GM03348 (cell line): ENCODE measurements at regions not wholly inside any gene's neighbourhood (a gene's known extent, or its start where the extent isn't known, plus 50 kb on each side); places are given as distances from the start of the nearest gene placed in this dataset.
"Not testable (repeated sequence)": the region's sequence is repeated elsewhere in the genome, so short reads cannot be mapped to it uniquely, and the experiment has no call there.

Experiments used
- DNase-seq: peaks from one replicate; pipeline ENCODE4 v3.0.0; 2012; ENCODE audit warnings: low spot score

DNA sequence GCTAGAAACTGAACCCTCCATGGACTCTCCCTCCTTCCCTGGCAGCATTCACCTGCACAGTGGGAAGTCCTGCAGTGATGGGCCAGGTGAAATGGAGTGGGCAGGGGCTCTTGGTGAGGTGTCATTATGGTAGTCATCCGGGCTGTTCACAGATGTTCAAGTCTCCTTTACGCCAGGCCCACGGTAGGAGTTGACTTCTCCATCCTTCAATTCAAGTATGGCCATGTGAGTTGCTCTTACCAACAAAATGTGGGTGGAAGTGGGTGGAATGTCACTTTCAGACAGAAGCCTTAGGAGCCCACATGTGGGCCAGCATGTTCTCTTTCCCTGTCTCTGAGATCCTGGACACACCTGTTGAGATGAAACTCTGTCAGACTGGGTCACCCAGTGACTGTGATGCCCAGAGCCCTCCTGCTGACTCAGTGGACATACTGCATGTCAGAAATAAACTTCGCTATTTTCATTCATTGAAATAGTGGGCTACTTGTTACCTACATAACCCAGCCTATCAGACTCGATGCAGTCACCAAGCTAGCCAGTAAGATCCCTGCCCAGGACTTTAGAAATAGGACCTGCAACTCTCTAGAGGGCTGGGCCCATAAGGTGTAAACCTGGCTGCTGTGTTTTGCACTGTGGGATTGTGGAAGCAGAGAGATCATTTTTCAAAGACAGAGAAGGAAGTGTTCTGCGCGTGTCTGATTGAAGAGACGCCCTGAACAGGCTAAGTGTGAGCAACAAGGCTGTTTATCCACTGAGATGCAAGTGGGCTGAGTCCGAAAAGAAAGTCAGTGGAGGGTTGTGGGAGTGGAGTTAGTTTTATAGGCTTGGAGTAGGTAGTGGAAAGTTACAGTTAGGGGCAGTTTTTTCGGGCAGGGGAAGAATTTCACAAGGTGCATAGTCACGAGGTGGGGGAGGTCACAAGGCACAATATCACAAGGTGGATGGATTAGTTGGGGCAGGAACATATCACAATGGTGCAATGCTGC lies 174.4 kb downstream of the TRIM43 start:
- DNase-seq: not testable (repeated sequence)

DNA sequence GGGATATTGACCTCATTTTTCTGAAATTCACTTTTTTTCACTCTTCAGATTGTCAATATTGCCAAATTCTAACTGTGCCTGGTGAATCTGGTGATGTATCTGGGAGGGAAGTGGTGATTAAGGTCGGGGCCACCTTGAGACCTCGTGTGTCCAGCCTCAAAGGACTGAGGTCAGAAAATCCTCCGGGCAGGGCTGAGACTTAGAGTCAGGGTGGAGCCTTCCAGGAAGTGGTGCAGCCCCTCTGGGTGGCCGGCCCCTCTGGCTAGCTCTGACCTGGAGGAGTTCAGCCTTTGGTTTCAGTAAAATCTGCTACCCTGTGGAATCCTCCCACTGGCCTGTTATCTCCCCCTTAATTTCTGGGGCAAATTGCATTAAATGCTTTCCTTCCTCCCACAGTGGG lies 175.7 kb downstream of the TRIM43 start:
- not testable (repeated sequence) for DNase-seq

DNA sequence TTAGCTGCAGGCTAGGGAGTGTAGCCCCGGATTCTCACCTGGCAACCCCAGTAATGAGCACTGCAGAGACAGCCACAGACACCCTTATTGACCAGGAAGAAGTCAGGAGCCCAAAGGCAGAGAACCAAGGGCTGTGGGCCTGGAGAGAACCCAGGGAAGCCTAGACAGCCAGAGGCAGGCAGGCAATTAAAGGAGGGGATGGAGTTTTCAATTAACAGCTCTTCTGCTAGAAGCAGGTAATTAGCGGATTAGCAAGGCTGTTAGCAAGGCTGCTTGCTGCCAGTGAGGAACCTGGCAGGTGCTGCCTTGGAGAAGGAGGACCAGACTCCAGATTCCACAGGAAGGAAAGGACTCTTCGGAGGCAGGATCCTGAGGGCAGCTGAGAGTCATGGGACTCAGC lies 176.1 kb downstream of the TRIM43 start:
- not testable (repeated sequence) for DNase-seq

DNA sequence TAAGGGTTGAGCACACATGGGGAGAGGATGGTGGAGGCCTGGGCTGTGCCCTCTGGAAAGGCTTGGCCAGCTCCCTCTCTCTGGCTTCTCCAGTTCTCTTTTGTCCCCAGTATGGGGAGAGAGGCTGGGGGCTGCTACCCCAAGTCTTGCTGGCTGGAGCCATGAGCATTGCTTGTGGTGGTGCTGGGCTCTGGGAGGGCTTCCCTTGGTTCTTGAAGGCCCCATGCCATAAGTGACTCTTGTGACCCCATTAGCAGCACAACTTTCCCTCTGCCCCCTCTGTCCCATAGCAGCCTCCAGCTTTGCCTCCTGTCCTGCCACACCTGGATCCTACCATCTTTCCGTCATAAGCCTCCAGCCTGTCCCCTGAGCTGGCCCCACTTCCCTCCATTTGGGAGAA lies 177.5 kb downstream of the TRIM43 start:
- not testable (repeated sequence) for DNase-seq

DNA sequence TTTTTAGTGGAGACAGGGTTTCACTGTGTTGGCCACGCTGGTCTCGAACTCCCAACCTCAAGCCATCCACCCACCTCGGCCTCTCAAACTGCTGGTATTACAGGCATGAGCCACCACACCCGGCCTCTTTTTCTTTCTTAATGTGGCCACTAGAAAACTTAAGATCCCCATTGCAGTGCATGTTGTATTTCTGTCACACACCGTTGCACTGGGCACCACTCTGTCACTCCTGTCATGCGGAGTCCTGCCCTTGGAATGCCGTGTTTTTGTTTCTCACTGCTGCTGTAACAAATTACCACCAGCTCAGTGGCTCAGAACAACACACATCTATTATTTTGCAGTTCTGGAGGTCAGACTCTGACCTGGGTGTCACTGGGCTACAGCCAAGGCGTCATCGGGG lies 178.9 kb downstream of the TRIM43 start:
- DNase-seq: not testable (repeated sequence)

DNA sequence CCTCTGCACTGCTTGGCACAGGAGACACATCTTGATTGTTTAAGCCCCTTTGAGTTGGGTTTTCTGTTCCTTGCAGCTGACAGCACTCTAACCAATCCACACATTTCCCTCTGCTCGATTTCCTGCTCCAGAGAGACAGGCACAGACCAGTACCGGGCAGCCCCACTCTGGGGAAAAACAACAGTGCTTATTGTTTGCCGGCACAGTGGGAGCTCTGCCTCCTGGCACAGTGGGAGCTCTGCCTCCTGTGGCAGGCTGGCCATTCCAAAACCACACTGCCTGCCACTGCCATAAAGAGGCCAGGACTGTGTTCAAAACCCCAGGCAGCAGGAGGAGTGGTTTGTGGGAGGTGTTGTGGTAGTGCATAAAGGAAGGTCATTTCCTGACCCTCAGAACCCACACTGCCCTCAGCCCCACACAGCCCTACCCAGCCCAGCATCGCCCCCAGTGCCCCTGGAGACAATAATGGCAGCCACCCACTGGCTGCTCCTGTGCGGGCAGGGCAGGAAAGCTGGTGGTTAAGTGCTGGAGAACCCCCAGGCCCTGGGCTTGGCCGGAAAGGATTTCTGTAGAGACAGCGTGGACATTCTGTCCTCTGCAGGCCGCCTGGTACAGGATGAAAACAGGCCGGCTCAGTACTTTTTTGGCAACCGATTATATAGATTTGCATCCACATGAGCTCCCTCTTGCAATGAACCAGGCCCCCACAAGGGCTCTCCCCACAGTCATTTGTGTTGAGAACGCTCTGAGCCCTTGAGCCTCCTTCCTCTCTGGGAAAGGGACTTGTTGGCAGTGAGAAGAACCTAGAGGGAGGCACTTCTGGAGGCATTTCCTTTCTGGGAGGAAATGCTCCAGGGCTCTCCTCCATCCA lies 182.8 kb downstream of the TRIM43 start:
- DNase-seq: not testable (repeated sequence)

DNA sequence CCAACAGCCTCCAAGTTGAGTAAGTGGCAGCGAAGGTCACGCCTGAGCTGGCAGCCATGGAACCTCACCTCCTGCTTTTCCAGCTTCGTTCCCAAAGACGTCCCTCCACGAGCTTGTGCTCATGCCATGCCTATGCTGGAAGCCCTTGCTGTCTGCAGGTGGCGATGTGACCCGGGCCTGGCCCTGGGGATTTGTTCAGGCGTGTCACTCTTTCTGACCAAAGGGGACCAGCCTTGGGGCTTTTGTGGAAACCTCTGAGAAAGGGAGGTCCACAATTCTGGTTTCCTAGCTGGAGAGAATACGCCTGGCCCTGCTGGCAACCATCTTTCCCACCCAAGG lies 183.4 kb downstream of the TRIM43 start:
- not testable (repeated sequence) for DNase-seq
